ENCODE measurements at regions not wholly inside any gene's neighbourhood (a gene's known extent, or its start where the extent isn't known, plus 50 kb on each side); places are given as distances from the start of the nearest gene placed in this dataset.
A peak's percentile ranks its signal among the peaks of the same experiment; 100 is the strongest.

DNA sequence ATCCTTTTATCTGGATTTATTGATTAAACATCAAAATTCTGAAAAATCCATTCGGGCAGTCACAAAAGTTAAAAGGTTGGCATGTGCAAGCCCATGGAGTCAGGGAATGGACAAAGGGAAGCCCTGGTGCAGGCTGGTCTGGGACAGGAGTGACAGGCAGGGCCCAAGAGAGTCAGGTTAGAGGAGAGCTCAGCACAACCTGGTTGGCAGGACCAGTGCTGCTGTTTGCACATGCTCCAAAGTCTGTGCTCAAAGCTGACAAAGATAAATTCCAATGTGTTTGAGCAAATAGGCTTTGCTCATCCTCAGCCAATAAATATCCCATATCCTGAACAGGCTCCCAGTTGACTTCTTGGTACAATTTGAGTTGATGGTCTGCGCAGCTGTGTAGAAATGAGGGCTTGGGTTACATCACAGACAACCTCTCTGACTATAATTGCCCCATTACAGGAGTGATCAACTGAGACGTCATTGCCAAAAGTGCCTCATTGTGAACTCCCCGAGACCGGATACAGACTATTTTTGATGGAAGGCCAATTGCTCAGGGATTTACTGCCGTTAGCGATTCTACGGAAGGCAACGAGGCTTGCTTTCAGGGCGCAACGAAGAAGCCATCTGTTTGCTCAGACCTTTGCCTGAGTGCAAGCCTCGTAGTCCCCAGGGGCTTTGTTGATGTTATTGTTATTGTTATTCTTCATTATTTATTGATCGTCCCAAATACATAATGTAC is 1008.1 kb upstream of the TENM3 start:
- in situ Hi-C loops (cut with HindIII; ENCODE audit: low pct_unique_long_range_greater_than_20kb, low sequenced_read_pairs), result no loop called here
- DNase-seq (ENCODE audit: low read depth in 1 of 2, low spot score in 1 of 2), result peak in 1 of 2 experiments; percentile 18
- no peak for TF ChIP-seq JUND (IDR thresholded peaks at IDR 0.05; ENCODE audit: low read depth)

DNA sequence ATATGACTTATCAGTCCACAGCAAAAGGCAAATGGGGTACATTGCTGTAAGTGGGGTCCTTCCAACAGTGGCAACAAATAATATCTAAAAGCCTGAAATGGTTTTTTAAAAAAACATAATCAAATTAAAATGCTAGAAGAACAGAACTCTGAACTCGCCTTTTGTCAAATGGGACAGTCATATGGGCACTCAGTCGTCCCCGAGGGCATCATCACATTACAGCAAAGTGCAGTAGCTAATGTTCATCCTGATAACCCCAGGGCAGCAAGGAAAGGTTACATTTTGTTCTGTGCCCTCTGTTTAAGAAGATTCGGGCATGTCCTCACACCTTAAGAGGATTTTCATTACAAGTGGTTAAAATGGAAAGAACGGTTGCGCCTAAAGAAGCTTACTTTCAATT is 997.9 kb upstream of the TENM3 start:
- no peak for DNase-seq (ENCODE audit: low read depth in 1 of 2, low spot score in 1 of 2)
- in situ Hi-C loops (cut with HindIII; ENCODE audit: low pct_unique_long_range_greater_than_20kb, low sequenced_read_pairs), result no loop called here
- no peak for TF ChIP-seq JUND (IDR thresholded peaks at IDR 0.05; ENCODE audit: low read depth)

DNA sequence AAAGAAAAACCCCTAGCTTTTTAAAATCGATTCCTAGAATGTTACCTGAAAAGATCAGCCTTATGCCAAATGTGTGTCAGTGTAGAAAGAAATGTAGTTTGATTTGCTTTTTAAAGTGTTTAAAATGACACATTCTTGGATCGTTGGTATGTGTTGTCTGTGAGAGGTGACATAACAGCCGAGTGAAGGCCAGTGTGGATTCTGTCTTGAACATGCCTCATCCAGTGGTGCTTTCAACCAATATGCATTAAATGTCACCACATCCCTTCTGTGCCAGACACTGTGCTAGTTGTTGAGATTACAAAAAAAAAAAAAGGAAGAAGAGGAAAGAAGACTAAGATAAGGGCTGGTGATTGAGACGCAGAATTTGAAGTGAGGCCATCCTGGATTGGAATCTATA is 994.2 kb upstream of the TENM3 start:
- no peak for TF ChIP-seq JUND (IDR thresholded peaks at IDR 0.05; ENCODE audit: low read depth)
- in situ Hi-C loops (cut with HindIII; ENCODE audit: low pct_unique_long_range_greater_than_20kb, low sequenced_read_pairs), result no loop called here
- no peak for DNase-seq (ENCODE audit: low read depth in 1 of 2, low spot score in 1 of 2)

DNA sequence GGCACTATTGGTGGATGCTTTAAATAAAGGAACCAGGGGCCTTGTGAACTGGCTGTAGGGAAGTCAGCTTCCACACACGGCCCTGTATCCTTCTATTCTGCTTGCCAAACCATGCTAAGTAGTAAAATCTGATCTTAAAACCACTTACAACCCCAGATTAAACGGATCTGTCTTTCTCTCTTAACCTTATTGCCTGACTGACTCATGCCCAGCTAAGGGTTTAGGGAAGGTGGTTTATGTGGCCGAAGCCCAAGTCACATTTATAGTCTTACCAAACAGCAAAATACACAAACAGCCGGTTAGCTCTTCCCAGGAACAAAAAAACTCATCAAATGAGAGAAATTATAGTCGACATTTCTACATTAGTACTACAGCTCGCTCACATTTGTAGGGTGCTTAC is 988.4 kb upstream of the TENM3 start:
- TF ChIP-seq JUND (IDR thresholded peaks at IDR 0.05; ENCODE audit: low read depth), result no peak
- DNase-seq (ENCODE audit: low read depth in 1 of 2, low spot score in 1 of 2), result no peak
- in situ Hi-C loops (cut with HindIII; ENCODE audit: low pct_unique_long_range_greater_than_20kb, low sequenced_read_pairs), result no loop called here

DNA sequence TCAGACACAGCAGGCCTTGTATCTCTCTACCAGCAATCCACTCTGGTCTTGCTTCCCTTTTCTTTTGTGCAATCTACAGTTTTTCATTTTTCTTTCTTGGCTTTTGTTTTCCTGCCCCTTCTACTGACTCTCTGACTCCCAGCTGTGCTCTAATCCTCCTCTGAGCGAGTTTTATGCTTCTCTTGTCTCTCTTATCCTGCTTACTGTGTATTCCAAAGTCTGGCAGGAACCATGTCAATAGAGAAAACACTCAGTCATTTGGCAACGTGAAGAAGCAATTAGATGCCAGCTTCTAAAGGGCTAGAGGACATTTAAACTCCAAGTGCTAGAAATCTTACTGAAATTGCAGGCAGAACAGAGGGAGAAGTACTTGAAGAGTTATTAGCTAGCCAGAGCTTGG is 984.6 kb upstream of the TENM3 start:
- in situ Hi-C loops (cut with HindIII; ENCODE audit: low pct_unique_long_range_greater_than_20kb, low sequenced_read_pairs), result no loop called here
- TF ChIP-seq JUND (IDR thresholded peaks at IDR 0.05; ENCODE audit: low read depth), result no peak
- DNase-seq (ENCODE audit: low read depth in 1 of 2, low spot score in 1 of 2), result no peak

DNA sequence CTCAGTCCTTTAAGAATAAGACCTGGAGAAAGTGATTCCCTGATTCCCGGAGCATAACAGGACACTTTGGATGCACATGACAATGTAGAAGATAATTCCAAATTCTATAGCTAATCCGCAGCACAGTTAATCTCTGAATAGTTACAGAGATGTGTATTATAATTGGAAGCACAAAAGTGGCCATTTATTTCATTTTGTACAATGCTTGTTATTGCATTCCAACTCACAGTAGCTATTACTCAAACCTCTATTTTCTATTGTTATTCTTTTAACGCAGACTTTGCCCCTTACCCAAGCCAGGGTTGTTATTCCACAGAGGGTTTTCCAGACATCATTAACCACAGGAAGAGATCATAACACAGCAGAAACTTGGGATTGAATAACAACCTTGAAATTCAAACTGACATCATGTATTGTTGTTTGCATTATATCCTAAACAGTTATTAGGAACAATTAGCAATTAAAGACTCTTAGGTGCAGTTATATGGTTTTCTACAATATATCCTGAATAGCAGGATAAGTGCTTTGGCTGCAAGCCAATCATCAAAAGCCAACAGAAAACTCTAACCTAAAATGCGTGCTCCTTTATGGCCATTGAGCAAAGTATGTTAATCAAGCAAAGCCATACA is 984.0 kb upstream of the TENM3 start:
- in situ Hi-C loops (cut with HindIII; ENCODE audit: low pct_unique_long_range_greater_than_20kb, low sequenced_read_pairs), result no loop called here
- no peak for DNase-seq (ENCODE audit: low read depth in 1 of 2, low spot score in 1 of 2)

DNA sequence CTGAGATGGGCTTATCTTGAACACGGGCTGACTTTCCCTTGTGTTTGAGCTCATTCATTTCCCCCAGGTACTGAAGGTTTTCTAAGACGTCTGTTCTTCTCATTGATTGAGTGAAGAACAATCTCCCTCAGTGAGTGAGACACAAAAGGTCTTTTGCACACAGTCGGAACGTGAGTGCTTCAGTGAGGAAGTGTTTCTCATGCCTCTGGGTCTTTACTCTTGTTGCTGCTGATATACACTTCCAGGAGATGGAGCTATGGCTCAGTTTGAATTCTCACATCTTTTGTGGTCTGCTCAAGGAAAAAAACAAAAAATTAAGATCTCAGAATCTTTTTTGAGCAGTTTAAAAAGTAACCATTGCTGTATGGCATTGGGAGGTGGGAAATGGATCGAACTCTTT is 981.9 kb upstream of the TENM3 start:
- DNase-seq (ENCODE audit: low read depth in 1 of 2, low spot score in 1 of 2), result peak in 1 of 2 experiments; percentile 52
- TF ChIP-seq JUND (IDR thresholded peaks at IDR 0.05; ENCODE audit: low read depth), result no peak
- in situ Hi-C loops (cut with HindIII; ENCODE audit: low pct_unique_long_range_greater_than_20kb, low sequenced_read_pairs), result no loop called here

More for the DNA sequence above, 984.0 kb upstream of the TENM3 start:
- no peak for TF ChIP-seq JUND (IDR thresholded peaks at IDR 0.05; ENCODE audit: low read depth)

DNA sequence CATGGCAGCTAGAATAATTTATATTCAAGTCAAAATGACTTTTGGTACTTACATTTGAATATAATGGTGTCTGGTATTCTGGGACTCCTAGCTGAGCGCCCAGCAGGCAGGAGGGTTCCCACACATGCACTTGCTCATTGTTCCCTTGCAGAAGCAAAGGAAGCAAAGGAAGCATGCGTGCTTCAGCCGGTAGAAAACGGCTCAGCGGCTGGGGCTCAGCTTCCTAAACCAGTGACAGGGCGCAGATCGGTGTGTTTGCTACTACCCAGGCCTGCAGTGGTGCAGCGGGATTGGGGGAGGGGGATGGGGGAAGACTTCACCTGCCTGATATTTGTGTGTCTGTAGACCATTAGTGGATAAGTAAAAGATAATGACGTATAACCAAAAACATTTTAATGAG is 978.3 kb upstream of the TENM3 start:
- no peak for TF ChIP-seq JUND (IDR thresholded peaks at IDR 0.05; ENCODE audit: low read depth)
- no peak for DNase-seq (ENCODE audit: low read depth in 1 of 2, low spot score in 1 of 2)
- in situ Hi-C loops (cut with HindIII; ENCODE audit: low pct_unique_long_range_greater_than_20kb, low sequenced_read_pairs), result no loop called here

DNA sequence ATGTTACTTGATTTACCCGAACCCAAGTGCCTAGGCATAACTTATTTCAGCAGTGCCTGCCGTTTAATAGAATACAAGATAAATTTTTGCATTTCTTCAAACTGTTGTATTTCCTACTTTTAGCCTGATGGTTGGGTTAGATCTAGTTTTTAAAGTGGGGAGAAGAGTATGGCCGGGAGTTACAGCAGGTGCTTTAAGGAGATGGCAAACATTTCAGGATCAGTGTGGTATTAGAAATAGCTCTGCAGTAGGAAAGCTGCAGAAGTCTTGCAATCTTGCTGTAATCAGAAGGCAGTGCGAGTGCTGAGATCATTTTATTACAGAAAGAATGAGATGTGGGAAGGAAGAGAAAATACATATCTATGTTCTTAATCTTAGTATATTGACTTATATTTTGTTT is 977.8 kb upstream of the TENM3 start:
- no peak for TF ChIP-seq JUND (IDR thresholded peaks at IDR 0.05; ENCODE audit: low read depth)
- in situ Hi-C loops (cut with HindIII; ENCODE audit: low pct_unique_long_range_greater_than_20kb, low sequenced_read_pairs), result no loop called here
- DNase-seq (ENCODE audit: low read depth in 1 of 2, low spot score in 1 of 2), result no peak

DNA sequence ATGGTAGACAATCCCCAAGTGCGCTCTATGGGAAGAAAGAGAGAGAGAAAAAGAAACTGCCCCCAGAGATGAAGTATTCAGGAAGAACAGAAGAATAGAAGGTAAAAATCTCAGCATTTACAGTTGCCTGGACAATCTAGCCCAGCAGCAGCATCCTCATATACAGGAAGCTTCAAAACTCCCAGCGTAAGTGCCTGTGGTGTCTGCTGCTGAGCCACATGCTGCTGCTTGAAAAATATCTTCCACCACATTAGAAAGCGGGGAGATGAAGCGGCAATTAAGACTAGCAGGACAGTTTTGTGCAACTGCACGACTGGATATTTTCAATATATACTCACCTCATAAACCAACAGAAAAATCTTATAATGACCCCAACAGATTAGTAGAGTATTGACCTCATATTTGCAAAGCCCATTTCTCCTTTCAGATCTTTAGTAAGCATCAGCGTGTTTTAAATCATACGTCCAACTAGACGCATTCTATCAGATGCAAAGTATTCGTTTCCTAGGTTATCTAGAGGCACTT is 972.0 kb upstream of the TENM3 start:
- no peak for TF ChIP-seq JUND (IDR thresholded peaks at IDR 0.05; ENCODE audit: low read depth)
- no peak for DNase-seq (ENCODE audit: low read depth in 1 of 2, low spot score in 1 of 2)
- in situ Hi-C loops (cut with HindIII; ENCODE audit: low pct_unique_long_range_greater_than_20kb, low sequenced_read_pairs), result no loop called here

DNA sequence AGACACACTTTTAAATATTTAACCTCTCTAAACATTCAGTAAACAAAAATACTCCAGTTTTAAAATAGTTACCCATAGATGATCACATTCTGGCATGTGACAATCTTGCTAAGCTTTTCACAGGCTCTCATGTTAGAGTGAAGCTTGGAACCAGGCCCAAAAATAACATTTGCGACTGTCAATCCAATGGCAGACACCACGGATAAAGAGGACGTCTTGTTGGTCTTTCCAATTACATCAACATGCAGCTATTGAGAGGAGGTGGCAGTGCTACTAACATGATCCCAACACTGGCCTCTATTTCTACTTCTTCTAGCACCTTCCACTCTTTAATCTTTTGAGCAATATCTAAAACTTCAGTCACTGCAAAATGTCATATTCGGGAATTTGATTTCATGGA is 970.8 kb upstream of the TENM3 start:
- DNase-seq (ENCODE audit: low read depth in 1 of 2, low spot score in 1 of 2), result no peak
- no peak for TF ChIP-seq JUND (IDR thresholded peaks at IDR 0.05; ENCODE audit: low read depth)
- in situ Hi-C loops (cut with HindIII; ENCODE audit: low pct_unique_long_range_greater_than_20kb, low sequenced_read_pairs), result no loop called here

DNA sequence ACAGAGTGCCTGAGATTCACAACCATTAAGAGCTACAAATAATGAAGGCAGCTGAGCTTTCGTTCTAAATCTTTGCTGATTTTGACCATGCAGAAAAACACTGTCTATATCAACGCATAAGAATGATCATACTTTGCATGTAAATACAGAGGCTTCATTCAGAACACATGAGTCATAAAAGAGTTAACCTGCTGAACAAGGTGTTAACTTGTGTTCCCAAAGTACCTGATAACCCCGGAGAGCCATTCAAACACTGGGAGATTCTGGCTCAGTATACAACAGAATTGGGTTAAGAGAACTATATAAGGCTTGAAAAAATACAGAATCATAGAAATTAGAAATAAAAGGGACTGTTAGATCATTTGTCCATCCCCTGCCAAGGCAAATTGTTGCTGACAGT is 964.3 kb upstream of the TENM3 start:
- in situ Hi-C loops (cut with HindIII; ENCODE audit: low pct_unique_long_range_greater_than_20kb, low sequenced_read_pairs), result no loop called here
- no peak for DNase-seq (ENCODE audit: low read depth in 1 of 2, low spot score in 1 of 2)
- no peak for TF ChIP-seq JUND (IDR thresholded peaks at IDR 0.05; ENCODE audit: low read depth)

DNA sequence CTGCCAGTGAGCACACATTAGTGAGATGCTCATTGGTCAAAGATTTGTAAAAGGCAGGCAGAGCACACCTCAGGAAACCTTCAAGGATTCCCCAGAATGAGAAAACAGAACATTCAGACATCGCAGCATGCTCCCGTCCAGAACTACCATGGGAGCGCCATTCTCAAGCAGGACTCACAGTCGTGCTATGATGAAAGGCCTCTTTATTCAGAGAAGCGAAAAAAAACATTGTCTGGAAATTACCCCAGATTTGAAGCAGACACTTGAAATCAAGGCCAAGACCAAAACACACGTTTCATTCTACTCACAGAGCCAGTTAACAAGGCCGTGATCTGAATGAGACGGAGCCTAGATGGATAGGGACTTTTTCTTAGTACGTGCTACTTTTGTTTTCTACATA is 961.8 kb upstream of the TENM3 start:
- no peak for TF ChIP-seq JUND (IDR thresholded peaks at IDR 0.05; ENCODE audit: low read depth)
- DNase-seq (ENCODE audit: low read depth in 1 of 2, low spot score in 1 of 2), result no peak
- in situ Hi-C loops (cut with HindIII; ENCODE audit: low pct_unique_long_range_greater_than_20kb, low sequenced_read_pairs), result no loop called here
